ENCODE measurements at regions not wholly inside any gene's neighbourhood (a gene's known extent, or its start where the extent isn't known, plus 50 kb on each side); places are given as distances from the start of the nearest gene placed in this dataset.
A peak's percentile ranks its signal among the peaks of the same experiment; 100 is the strongest.

GRCh38 chr6:6392214-6393068 is 72.0 kb upstream of the F13A1 start:
- no peaks in the 10 kb centered on the region for H3K9me3 ChIP-seq (ENCODE audit: insufficient read depth, low read length)
- peak overlapping the region; percentile 75 for H3K27ac ChIP-seq (ENCODE audit: low read depth, low read length)
- H3K36me3 ChIP-seq (ENCODE audit: low read length), result no peaks in the 10 kb centered on the region
- H4K20me1 ChIP-seq (ENCODE audit: low read depth, low read length), result no peaks in the 10 kb centered on the region
- peak overlapping the region; percentile 2 for H2AFZ ChIP-seq (ENCODE audit: low read depth, low read length, severe bottlenecking)
- peak overlapping the region; percentile 54 for H3K4me2 ChIP-seq (ENCODE audit: low read depth, low read length, poor library complexity, severe bottlenecking)
- no peaks in the 10 kb centered on the region for H3K27me3 ChIP-seq (ENCODE audit: low read length)
- peaks cover 3% of the 10 kb centered on the region; the same call in 1 of the 2 replicates for H3F3A ChIP-seq (ENCODE audit: insufficient read depth)
- peak overlapping the region; percentile 2; the same call in 1 of the 2 replicates for H3K9ac ChIP-seq (ENCODE audit: low read length)
- no peak for TF ChIP-seq CTCF (IDR thresholded peaks at IDR 0.05; ENCODE audit: insufficient read depth, low read length, poor library complexity, severe bottlenecking)
- TF ChIP-seq EZH2phosphoT487 (conservative IDR thresholded peaks at IDR 0.05; ENCODE audit: low read length), result no peak
- no peak overlapping the region for H3K4me3 ChIP-seq (ENCODE audit: insufficient read depth, low read length, poor library complexity, severe bottlenecking)
- H3K9me2 ChIP-seq (replicated peaks; ENCODE audit: insufficient read depth, low read length), result no peaks in the 10 kb centered on the region
- no peaks in the 10 kb centered on the region for H3K79me2 ChIP-seq (ENCODE audit: insufficient read depth, low read length)

GRCh38 chr6:6393069-6393529 is 72.6 kb upstream of the F13A1 start:
- TF ChIP-seq EZH2phosphoT487 (conservative IDR thresholded peaks at IDR 0.05; ENCODE audit: low read length) (no peak), CTCF (IDR thresholded peaks at IDR 0.05; ENCODE audit: insufficient read depth, low read length, poor library complexity, severe bottlenecking) (no peak)
- Histone ChIP-seq H3K9ac (ENCODE audit: low read length) (no peak overlapping the region), H2AFZ (ENCODE audit: low read depth, low read length, severe bottlenecking) (peak overlapping the region; percentile 2), H3K79me2 (ENCODE audit: insufficient read depth, low read length) (no peaks in the 10 kb centered on the region), H3K27ac (ENCODE audit: low read depth, low read length) (no peak overlapping the region), H3K27me3 (ENCODE audit: low read length) (no peaks in the 10 kb centered on the region), H4K20me1 (ENCODE audit: low read depth, low read length) (no peaks in the 10 kb centered on the region), H3K9me3 (ENCODE audit: insufficient read depth, low read length) (no peaks in the 10 kb centered on the region), H3K4me2 (ENCODE audit: low read depth, low read length, poor library complexity, severe bottlenecking) (peak overlapping the region; percentile 54), H3K36me3 (ENCODE audit: low read length) (no peaks in the 10 kb centered on the region), H3K9me2 (replicated peaks; ENCODE audit: insufficient read depth, low read length) (no peaks in the 10 kb centered on the region), H3K4me3 (ENCODE audit: insufficient read depth, low read length, poor library complexity, severe bottlenecking) (no peak overlapping the region), H3F3A (ENCODE audit: insufficient read depth) (peaks cover 3% of the 10 kb centered on the region; the same call in 1 of the 2 replicates)

DNA sequence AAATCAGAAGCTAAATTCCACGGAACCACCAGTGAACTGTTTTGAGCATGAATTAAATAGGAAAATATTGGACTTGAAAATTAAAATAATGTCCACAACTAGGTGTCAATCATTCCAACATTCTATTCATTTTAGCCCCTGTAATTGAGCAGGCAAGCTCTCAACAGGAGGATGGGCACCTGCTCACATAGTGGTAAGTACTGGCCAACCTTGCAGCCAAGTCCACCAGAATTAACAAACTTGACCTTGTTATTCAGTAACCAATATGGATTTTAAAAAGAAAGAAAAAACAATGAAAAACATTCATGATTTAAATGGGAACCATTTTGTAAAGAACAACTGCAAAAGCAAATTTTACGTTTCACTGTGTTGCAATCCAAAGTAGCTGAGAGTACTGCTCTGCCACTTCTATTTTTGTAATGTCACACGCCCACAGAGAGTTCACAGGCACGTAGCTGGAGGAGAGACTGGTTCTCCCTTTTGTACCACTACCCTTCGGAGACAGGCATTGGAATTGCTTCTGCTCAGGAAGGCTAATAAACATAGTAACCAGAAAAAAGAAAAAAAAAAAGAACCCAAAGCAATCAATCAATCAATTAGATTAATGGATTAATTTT is 75.2 kb upstream of the F13A1 start:
- Histone ChIP-seq H3K4me2 (ENCODE audit: low read depth, low read length, poor library complexity, severe bottlenecking) (no peak overlapping the region), H3K9ac (ENCODE audit: low read length) (no peak overlapping the region)

More for the DNA sequence above, 75.2 kb upstream of the F13A1 start:
- peaks cover 3% of the 10 kb centered on the region; the same call in 1 of the 2 replicates for H3F3A ChIP-seq (ENCODE audit: insufficient read depth)
- no peak overlapping the region for H3K4me3 ChIP-seq (ENCODE audit: insufficient read depth, low read length, poor library complexity, severe bottlenecking)
- H3K27ac ChIP-seq (ENCODE audit: low read depth, low read length), result no peak overlapping the region
- TF ChIP-seq CTCF (IDR thresholded peaks at IDR 0.05; ENCODE audit: insufficient read depth, low read length, poor library complexity, severe bottlenecking) (no peak), EZH2phosphoT487 (conservative IDR thresholded peaks at IDR 0.05; ENCODE audit: low read length) (no peak)
- H3K79me2 ChIP-seq (ENCODE audit: insufficient read depth, low read length), result no peaks in the 10 kb centered on the region
- no peaks in the 10 kb centered on the region for H3K9me3 ChIP-seq (ENCODE audit: insufficient read depth, low read length)
- H3K9me2 ChIP-seq (replicated peaks; ENCODE audit: insufficient read depth, low read length), result no peaks in the 10 kb centered on the region
- H3K36me3 ChIP-seq (ENCODE audit: low read length), result no peaks in the 10 kb centered on the region
- no peak overlapping the region for H2AFZ ChIP-seq (ENCODE audit: low read depth, low read length, severe bottlenecking)
- no peaks in the 10 kb centered on the region for H4K20me1 ChIP-seq (ENCODE audit: low read depth, low read length)
- H3K27me3 ChIP-seq (ENCODE audit: low read length), result no peaks in the 10 kb centered on the region
